ENCODE measurements at regions not wholly inside any gene's neighbourhood (a gene's known extent, or its start where the extent isn't known, plus 50 kb on each side); places are given as distances from the start of the nearest gene placed in this dataset.

GRCh38 chr12:85516039-85516438 is 236.0 kb downstream of the ALX1 start:
- DNase-seq = no peak

- DNase-seq = no peak
Observed at GRCh38 chr12:85516667-85517325, 236.8 kb downstream of the ALX1 start.

- no peak for DNase-seq
Observed at GRCh38 chr12:85519163-85519562, 239.1 kb downstream of the ALX1 start.

GRCh38 chr12:85523197-85523596 is 243.2 kb downstream of the ALX1 start:
- no peak for DNase-seq

GRCh38 chr12:85527192-85527591 is 247.2 kb downstream of the ALX1 start:
- DNase-seq = no peak

GRCh38 chr12:85529896-85530295 is 249.9 kb downstream of the ALX1 start:
- DNase-seq = no peak

GRCh38 chr12:85530456-85530855 is 250.4 kb downstream of the ALX1 start:
- no peak for DNase-seq

GRCh38 chr12:85531341-85531740 is 251.3 kb downstream of the ALX1 start:
- DNase-seq = no peak

GRCh38 chr12:85549640-85550039 is 269.6 kb downstream of the ALX1 start:
- no peak for DNase-seq

- DNase-seq = no peak
Observed at GRCh38 chr12:85550924-85551323, 270.9 kb downstream of the ALX1 start.

GRCh38 chr12:85552461-85552860 is 272.4 kb downstream of the ALX1 start:
- no peak for DNase-seq

GRCh38 chr12:85557850-85558249 is 277.8 kb downstream of the ALX1 start:
- no peak for DNase-seq

GRCh38 chr12:85558684-85559083 is 277.5 kb downstream of the RASSF9 start:
- no peak for DNase-seq

GRCh38 chr12:85559127-85559526 is 277.1 kb downstream of the RASSF9 start:
- no peak for DNase-seq

- DNase-seq = no peak
Observed at GRCh38 chr12:85559536-85559935, 276.7 kb downstream of the RASSF9 start.

GRCh38 chr12:85562765-85563164 is 273.4 kb downstream of the RASSF9 start:
- no peak for DNase-seq

GRCh38 chr12:85564786-85565185 is 271.4 kb downstream of the RASSF9 start:
- no peak for DNase-seq

GRCh38 chr12:85568395-85569103 is 267.7 kb downstream of the RASSF9 start:
- DNase-seq = no peak

- DNase-seq = no peak
Observed at GRCh38 chr12:85569261-85569660, 266.9 kb downstream of the RASSF9 start.

- no peak for DNase-seq
Observed at GRCh38 chr12:85572956-85573355, 263.3 kb downstream of the RASSF9 start.

- DNase-seq = no peak
Observed at GRCh38 chr12:85573635-85574214, 262.5 kb downstream of the RASSF9 start.

- DNase-seq = no peak
Observed at GRCh38 chr12:85574291-85574690, 261.9 kb downstream of the RASSF9 start.

- peak; percentile 24 for DNase-seq
Observed at GRCh38 chr12:85575120-85576096, 260.8 kb downstream of the RASSF9 start.

Measured in NCI-H524 treated with DMSO at 0.1 percent for 48 hours (cell line).